K562 (cell line): ENCODE measurements at regions not wholly inside any gene's neighbourhood (a gene's known extent, or its start where the extent isn't known, plus 50 kb on each side); places are given as distances from the start of the nearest gene placed in this dataset.

Source experiments
- ATAC-seq: fragments of 200-7000 bp; cut with Tn5 transposase; 3 replicates; pipeline ENCODE4 v1.9.1; 2020; ENCODE audit warnings: moderate library complexity
- BruUV-seq: library from RNA; stranded (reverse); fragments of 400-500 nt; replicated peaks from 2 replicates; lab custom pipeline; 2021; lab: Mats Ljungman, UMichigan
- CTCF ChIA-PET: fragments of 300-600 bp; formaldehyde crosslinking; extraction: SDS; loops from one replicate; lab custom pipeline; 2021; ENCODE audit warnings: low intra/inter-chr PET ratio; lab: Yijun Ruan, JAX
- POLR2A ChIA-PET: fragments of 300-600, 350-650 bp; sonication (Branson Sonifier 250); formaldehyde crosslinking; extraction: SDS; loops from one replicate; lab custom pipeline; 2021; ENCODE audit warnings: antibody characterized with exemption, inconsistent platforms; lab: Yijun Ruan, JAX
- DNase-seq, 4 experiments: peaks; one replicate each; pipeline versions ENCODE4 v3.0.0 to v3.0.0-alpha.2; 2011 to 2018; ENCODE audit warnings: low spot score in 3 of 4, mixed read lengths in 3 of 4; ENCODE audit errors: extremely low read depth in 1 of 4
- FAIRE-seq: peaks from 2 replicates; lab custom pipeline; 2011; peaks lifted over from hg19 to GRCh38; lab: Jason Lieb, UNC
- H2AFZ ChIP-seq: 2 replicates; pipeline ENCODE4 v1.6.0; 2011; ENCODE audit warnings: low read depth, low read length, control low read depth, inconsistent platforms
- H3K27ac ChIP-seq: fragments of 200-600 bp; 3 replicates; pipeline ENCODE4 v1.8.0; 2011; ENCODE audit warnings: low read depth, mild to moderate bottlenecking, control low read depth, inconsistent platforms, low read length, moderate library complexity, mixed read lengths; ENCODE audit errors: extremely low read depth
- H3K27me3 ChIP-seq, 2 experiments: fragments of 300-600 bp in 1 of 2; 2 replicates in 1 of 2; 3 replicates in 1 of 2; pipeline versions ENCODE4 v1.6.0 to v1.8.0; 2011; ENCODE audit warnings: inconsistent platforms in 2 of 2, low read length in 2 of 2, mild to moderate bottlenecking in 1 of 2, mixed read lengths in 1 of 2, moderate library complexity in 1 of 2; ENCODE audit not compliant: control insufficient read depth in 2 of 2, insufficient read depth in 2 of 2
- H3K36me3 ChIP-seq: fragments of 300-600 bp; 3 replicates; pipeline ENCODE4 v1.8.0; 2011; ENCODE audit warnings: mild to moderate bottlenecking, low read length, inconsistent platforms; ENCODE audit not compliant: control insufficient read depth, insufficient read depth
- H3K4me1 ChIP-seq, 2 experiments: fragments of 200-600 bp in 1 of 2; replicated peaks in 1 of 2; 2 replicates in 1 of 2; 3 replicates in 1 of 2; pipeline versions ENCODE4 v1.5.1 to v1.8.0; 2011; ENCODE audit warnings: inconsistent platforms in 2 of 2, low read length in 2 of 2, mild to moderate bottlenecking in 1 of 2, mixed read lengths in 1 of 2, moderate library complexity in 1 of 2; ENCODE audit not compliant: control insufficient read depth in 2 of 2, insufficient read depth in 2 of 2
- H3K4me2 ChIP-seq: 2 replicates; pipeline ENCODE4 v1.6.1; 2011; ENCODE audit warnings: low read length, control low read depth, inconsistent platforms, mixed read lengths; ENCODE audit not compliant: insufficient read depth
- H3K4me3 ChIP-seq: fragments of 200-600 bp; sonication (generic), shearing (Covaris generic); 2 replicates; pipeline ENCODE4 v1.5.1; 2016; ENCODE audit warnings: control low read depth, inconsistent platforms
- H3K79me2 ChIP-seq: fragments of 200-600 bp; 3 replicates; pipeline ENCODE4 v1.8.0; 2011; ENCODE audit warnings: low read length, inconsistent platforms; ENCODE audit not compliant: control insufficient read depth, insufficient read depth
- H3K9ac ChIP-seq, 2 experiments: 2 replicates each; pipeline versions ENCODE4 v1.6.0 to v1.6.1; 2011; ENCODE audit warnings: low read depth in 2 of 2, low read length in 2 of 2, control low read depth in 1 of 2, inconsistent platforms in 1 of 2, mild to moderate bottlenecking in 1 of 2, mixed read lengths in 1 of 2; ENCODE audit not compliant: insufficient read depth in 1 of 2
- H3K9me1 ChIP-seq: one replicate; pipeline ENCODE4 v1.6.0; 2011; ENCODE audit warnings: inconsistent platforms, mild to moderate bottlenecking, low read length, moderate library complexity; ENCODE audit not compliant: control insufficient read depth, insufficient read depth
- H3K9me3 ChIP-seq: replicated peaks from 2 replicates; pipeline ENCODE4 v1.5.1; 2011; ENCODE audit warnings: low read depth, low read length, inconsistent platforms; ENCODE audit not compliant: control insufficient read depth, insufficient read depth
- H4K20me1 ChIP-seq: replicated peaks from 2 replicates; pipeline ENCODE4 v1.6.1; 2011; ENCODE audit warnings: low read length, inconsistent platforms, mixed read lengths; ENCODE audit not compliant: control insufficient read depth, insufficient read depth
- CC2D1A ChIP-seq: fragments of 450-650 bp; IDR thresholded peaks from 2 replicates; pipeline ENCODE4 v1.6.1; 2017; ENCODE audit warnings: mild to moderate bottlenecking
- CEBPB ChIP-seq: fragments of 450-650 bp; IDR thresholded peaks from 2 replicates; pipeline ENCODE4 v1.6.1; 2016; ENCODE audit warnings: missing genetic modification characterization, missing compliant biosample characterization
- MYNN ChIP-seq, 2 experiments: sonication (generic); formaldehyde crosslinking in 1 of 2; IDR thresholded peaks; 2 replicates each; pipeline versions ENCODE4 v1.5.0 to v1.6.1; 2016 to 2020; ENCODE audit warnings: antibody characterized with exemption in 1 of 2, missing genetic modification reagents in 1 of 2
- TBP ChIP-seq: optimal IDR thresholded peaks from 2 replicates; pipeline ENCODE3; 2011; ENCODE audit warnings: low read depth, low read length, improper control_type of control experiment
- ZEB2 ChIP-seq: fragments of 450-650 bp; IDR thresholded peaks from 2 replicates; pipeline ENCODE4 v1.6.1; 2016
- ZNF316 ChIP-seq: fragments of 450-650 bp; IDR thresholded peaks from 2 replicates; pipeline ENCODE4 v1.6.1; 2016
- ZNF699 ChIP-seq: fragments of 250-450 bp; sonication (Bioruptor Pico); IDR thresholded peaks from 2 replicates; pipeline ENCODE4 v1.8.0; 2021; ENCODE audit warnings: mild to moderate bottlenecking, moderate library complexity; ENCODE audit not compliant: insufficient replicate concordance
- WGBS: fragments of 100-300 bp; shearing (Covaris generic); methylation state at CpG from one replicate; pipeline ENCODE4 v1.1.6; 2016; ENCODE audit warnings: low coverage, mixed read lengths; ENCODE audit not compliant: insufficient coverage; ENCODE audit errors: missing lambda C conversion rate; 5-methylcytosine and 5-hydroxymethylcytosine counted together
- in situ Hi-C: fragments of 300-500 bp; cut with MboI; formaldehyde crosslinking; loops from 4 replicates; pipeline ENCODE4 v1.15.0; 2018; ENCODE audit warnings: inconsistent platforms, mixed read lengths
- intact Hi-C: fragments of 100-400 bp; cut with micrococcal nuclease; formaldehyde crosslinking; loops from 2 replicates; pipeline ENCODE4 v1.14.2; 2022
- TF ChIP-seq, protein P1 (sequence below): IDR thresholded peaks from 3 replicates; pipeline ENCODE4 v1.6.1; 2011; ENCODE audit warnings: borderline replicate concordance, mild to moderate bottlenecking; ENCODE audit not compliant: insufficient read length, insufficient read depth

DNA sequence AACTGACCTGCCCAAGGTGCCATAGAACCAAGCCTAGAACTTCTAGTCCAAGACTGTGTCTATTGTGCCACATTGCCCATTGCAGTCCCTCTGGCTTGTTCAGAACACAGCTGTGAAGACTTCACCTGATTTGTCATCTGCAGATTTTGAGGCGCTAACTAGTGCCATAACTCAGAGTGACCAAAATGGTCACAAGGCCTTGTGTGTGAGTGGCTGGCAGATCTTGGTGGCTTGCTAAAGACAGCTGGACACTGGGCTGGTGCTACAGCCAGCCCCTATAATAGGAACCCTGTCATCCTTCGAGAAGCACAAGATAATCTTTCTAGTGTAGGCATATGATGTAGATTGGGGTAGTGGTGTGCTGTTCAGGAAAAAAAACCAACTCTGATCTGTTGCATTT is 63.7 kb upstream of the IFNLR1 start (continued):
- TF ChIP-seq, protein P1, sequence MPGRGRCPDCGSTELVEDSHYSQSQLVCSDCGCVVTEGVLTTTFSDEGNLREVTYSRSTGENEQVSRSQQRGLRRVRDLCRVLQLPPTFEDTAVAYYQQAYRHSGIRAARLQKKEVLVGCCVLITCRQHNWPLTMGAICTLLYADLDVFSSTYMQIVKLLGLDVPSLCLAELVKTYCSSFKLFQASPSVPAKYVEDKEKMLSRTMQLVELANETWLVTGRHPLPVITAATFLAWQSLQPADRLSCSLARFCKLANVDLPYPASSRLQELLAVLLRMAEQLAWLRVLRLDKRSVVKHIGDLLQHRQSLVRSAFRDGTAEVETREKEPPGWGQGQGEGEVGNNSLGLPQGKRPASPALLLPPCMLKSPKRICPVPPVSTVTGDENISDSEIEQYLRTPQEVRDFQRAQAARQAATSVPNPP: no peak
- TF ChIP-seq CEBPB (tag): no peak
- no peak for TF ChIP-seq TBP
- no peak for TF ChIP-seq ZNF699 (CRISPR knock-in tag)

DNA sequence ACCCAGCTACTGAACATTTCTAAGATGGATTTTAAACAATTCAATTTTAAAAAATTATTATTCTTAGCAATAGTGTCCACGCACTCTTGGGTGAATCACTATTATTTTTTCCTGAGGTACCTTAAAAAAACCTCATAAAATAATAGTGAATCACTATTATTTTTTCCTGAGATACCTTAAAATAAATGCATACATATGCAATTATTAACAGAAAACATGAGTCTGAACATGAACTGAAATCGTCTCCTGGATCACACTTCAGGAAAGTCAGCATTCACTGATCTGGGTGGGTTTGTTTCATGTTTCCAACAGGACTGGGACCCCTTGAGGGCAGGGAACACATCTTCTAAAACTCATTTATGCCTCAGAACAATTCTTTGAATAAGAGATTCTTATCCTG is 63.1 kb upstream of the IFNLR1 start:
- BruUV-seq: no TSS peak
- POLR2A ChIA-PET: interaction anchor here (0.5 to 1.1 kb wide), 2 partner anchors 27 to 912 kb away, joined by 3 read pairs; no protein-coding TSS in a partner anchor
- 12% methylated on average over 2 of the region's 2 CpGs for WGBS

More for the DNA sequence above, 63.1 kb upstream of the IFNLR1 start:
- no peaks in the 10 kb centered on the region for H3K9me3 ChIP-seq
- H3K79me2 ChIP-seq: no peaks in the 10 kb centered on the region
- no peak overlapping the region for H3K9ac ChIP-seq
- H3K27ac ChIP-seq: no peak overlapping the region
- in situ Hi-C loops: no loop called here
- H3K9me1 ChIP-seq: no peaks in the 10 kb centered on the region
- no peaks in the 10 kb centered on the region for H4K20me1 ChIP-seq
- intact Hi-C loops: no loop called here
- H3K36me3 ChIP-seq: no peaks in the 10 kb centered on the region
- no peak for FAIRE-seq
- peaks cover 4 to 9% of the 10 kb centered on the region in 2 experiments; a peak in 3 of 5 replicates for H3K4me1 ChIP-seq
- DNase-seq: no peak
- H3K4me3 ChIP-seq: no peak overlapping the region
- H3K27me3 ChIP-seq: peaks cover 5 to 18% of the 10 kb centered on the region in 2 experiments; a peak in 3 of 5 replicates
- CTCF ChIA-PET: no interaction called here
- H2AFZ ChIP-seq: no peak overlapping the region
- TF ChIP-seq ZEB2: no peak
- no peak for TF ChIP-seq CC2D1A
- TF ChIP-seq ZNF316: peak; percentile 66
- no peak for TF ChIP-seq MYNN (IDR thresholded peaks at IDR 0.05)
- TF ChIP-seq MYNN (CRISPR knock-in tag; IDR thresholded peaks at IDR 0.05): no peak
- peak overlapping the region; percentile 20; the same call in 1 of the 2 replicates for H3K4me2 ChIP-seq
- ATAC-seq: no peak
